Suprapubic skin (tissue), 3 donors: ENCODE measurements at regions not wholly inside any gene's neighbourhood (a gene's known extent, or its start where the extent isn't known, plus 50 kb on each side); places are given as distances from the start of the nearest gene placed in this dataset.

Source experiments
- EP300 ChIP-seq: sonication (generic); formaldehyde crosslinking; IDR thresholded peaks from one replicate; pipeline ENCODE4 v1.6.1; 2017; ENCODE audit warnings: antibody characterized with exemption
- POLR2A ChIP-seq, 2 donors: fragments of 450-650 bp; IDR thresholded peaks; one replicate each; pipeline ENCODE4 v1.6.1; 2017; ENCODE audit warnings: antibody characterized with exemption in 2 of 2, mild to moderate bottlenecking in 2 of 2, moderate library complexity in 2 of 2
- TF ChIP-seq, protein P1 (sequence below), 2 donors: fragments of 200-600 bp in 1 of 2; fragments of 450-650 bp in 1 of 2; sonication (generic) in 1 of 2; IDR thresholded peaks; one replicate each; pipeline ENCODE4 v1.5.1; 2016 to 2019; ENCODE audit warnings: antibody characterized with exemption in 2 of 2, mild to moderate bottlenecking in 1 of 2, moderate library complexity in 1 of 2

DNA sequence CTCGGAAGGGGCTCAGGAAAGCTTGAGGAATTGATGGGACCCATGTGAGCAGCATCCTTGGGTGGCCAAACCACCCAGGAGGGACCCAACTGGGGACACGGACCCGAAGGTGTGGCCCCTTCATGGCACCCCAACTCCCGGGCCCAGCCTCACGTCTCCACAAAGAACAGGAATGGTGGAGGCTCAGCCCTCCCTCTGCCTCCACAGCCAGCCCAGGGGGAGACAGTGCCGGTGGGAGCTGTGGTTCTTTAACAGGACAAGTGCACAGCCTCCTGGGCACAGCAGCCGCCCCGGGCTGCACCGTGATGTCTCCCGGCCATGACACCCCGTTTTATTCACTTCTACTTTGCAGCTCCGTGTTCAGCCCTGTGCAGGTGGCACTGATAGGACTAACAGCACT lies 587.2 kb downstream of the BRD1 start:
- TF ChIP-seq, protein P1, sequence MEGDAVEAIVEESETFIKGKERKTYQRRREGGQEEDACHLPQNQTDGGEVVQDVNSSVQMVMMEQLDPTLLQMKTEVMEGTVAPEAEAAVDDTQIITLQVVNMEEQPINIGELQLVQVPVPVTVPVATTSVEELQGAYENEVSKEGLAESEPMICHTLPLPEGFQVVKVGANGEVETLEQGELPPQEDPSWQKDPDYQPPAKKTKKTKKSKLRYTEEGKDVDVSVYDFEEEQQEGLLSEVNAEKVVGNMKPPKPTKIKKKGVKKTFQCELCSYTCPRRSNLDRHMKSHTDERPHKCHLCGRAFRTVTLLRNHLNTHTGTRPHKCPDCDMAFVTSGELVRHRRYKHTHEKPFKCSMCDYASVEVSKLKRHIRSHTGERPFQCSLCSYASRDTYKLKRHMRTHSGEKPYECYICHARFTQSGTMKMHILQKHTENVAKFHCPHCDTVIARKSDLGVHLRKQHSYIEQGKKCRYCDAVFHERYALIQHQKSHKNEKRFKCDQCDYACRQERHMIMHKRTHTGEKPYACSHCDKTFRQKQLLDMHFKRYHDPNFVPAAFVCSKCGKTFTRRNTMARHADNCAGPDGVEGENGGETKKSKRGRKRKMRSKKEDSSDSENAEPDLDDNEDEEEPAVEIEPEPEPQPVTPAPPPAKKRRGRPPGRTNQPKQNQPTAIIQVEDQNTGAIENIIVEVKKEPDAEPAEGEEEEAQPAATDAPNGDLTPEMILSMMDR (IDR thresholded peaks at IDR 0.05): no peak
- TF ChIP-seq EP300: no peak
- no peak for TF ChIP-seq POLR2A (IDR thresholded peaks at IDR 0.05)
